Stimulated activated CD4-positive, alpha-beta T cell treated with anti-CD3 and anti-CD28 coated beads, Interleukin-1b, Interleukin-23, amount 100 ng/mL, for 24 hours (primary cell): ENCODE measurements at regions not wholly inside any gene's neighbourhood (a gene's known extent, or its start where the extent isn't known, plus 50 kb on each side); places are given as distances from the start of the nearest gene placed in this dataset.
"Not testable (repeated sequence)": the region's sequence is repeated elsewhere in the genome, so short reads cannot be mapped to it uniquely, and the experiment has no call there.

Source experiments
- DNase-seq, 4 experiments: peaks; one replicate each; pipeline ENCODE4 v3.0.0-alpha.2; 2020; ENCODE audit warnings: low read depth in 4 of 4, low spot score in 1 of 4

DNA sequence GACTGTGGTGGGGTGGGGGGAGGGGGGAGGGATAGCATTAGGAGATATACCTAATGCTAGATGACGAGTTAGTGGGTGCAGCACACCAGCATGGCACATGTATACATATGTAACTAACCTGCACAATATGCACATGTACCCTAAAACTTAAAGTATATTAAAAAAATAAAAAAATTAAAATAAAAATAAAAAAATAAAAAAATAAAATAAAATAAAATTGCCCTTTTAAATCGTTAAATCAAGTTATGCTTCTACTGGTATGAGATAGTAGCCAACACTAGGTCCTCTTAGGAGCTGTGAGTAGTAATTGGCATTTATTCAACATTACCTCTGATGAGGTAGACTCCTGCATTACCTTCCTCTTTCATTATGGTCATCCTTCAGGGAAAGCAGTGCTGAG is 52.9 kb upstream of the FAM241A start:
- not testable (repeated sequence) for DNase-seq

DNA sequence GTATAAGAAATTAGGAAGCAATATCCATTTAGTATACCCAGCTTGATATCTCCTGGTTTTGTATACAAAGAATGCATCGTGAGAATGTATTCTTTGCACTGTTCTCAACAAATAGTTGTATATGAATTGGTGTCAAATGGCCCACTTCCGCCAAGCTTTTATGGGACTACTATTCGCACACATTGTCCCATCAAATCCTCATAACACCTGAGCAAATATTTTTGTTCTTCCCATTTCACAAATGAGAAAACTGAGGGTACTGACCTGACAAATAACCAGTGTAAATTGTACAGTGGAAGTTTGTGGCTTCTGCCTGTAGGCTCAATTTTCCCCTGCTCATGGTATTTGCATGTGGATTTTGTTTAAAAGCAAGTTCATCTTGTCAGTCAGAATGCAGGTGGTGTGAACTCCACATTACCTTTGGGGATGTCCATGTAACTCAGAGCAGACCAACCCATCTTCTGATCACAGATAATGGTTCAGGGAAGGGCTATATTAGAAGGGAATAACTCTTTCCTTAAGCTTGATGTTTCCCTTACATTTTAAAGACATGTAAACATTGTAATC is 51.5 kb upstream of the FAM241A start:
- no peak for DNase-seq

GRCh38 chr4:112094330-112094729 is 50.9 kb upstream of the FAM241A start:
- no peak for DNase-seq
